Naive B cell (primary cell): ENCODE measurements at regions not wholly inside any gene's neighbourhood (a gene's known extent, or its start where the extent isn't known, plus 50 kb on each side); places are given as distances from the start of the nearest gene placed in this dataset.

Experiments
- ATAC-seq, 2 donors: fragments of 150-1000 bp; cut with Tn5 transposase; 2 replicates each; pipeline ENCODE4 v1.10.0; 2021; ENCODE audit warnings: low read depth in 2 of 2, mild to moderate bottlenecking in 2 of 2, moderate library complexity in 2 of 2
- DNase-seq: peaks from one replicate; pipeline ENCODE4 v3.0.0; 2022
- H3K27ac Mint-ChIP-seq, 6 donors: one replicate each; pipeline ENCODE4 v1.8.0; 2020 to 2022; ENCODE audit warnings: mild to moderate bottlenecking in 6 of 6, mixed read lengths in 6 of 6, moderate library complexity in 5 of 6, inconsistent platforms in 2 of 6
- H3K27me3 Mint-ChIP-seq, 3 donors: one replicate each; pipeline ENCODE4 v1.8.0; 2021 to 2022; ENCODE audit warnings: mixed read lengths in 3 of 3, mild to moderate bottlenecking in 1 of 3
- H3K36me3 Mint-ChIP-seq, 2 donors: one replicate each; pipeline ENCODE4 v1.8.0; 2020 to 2022; ENCODE audit warnings: mixed read lengths in 2 of 2, inconsistent platforms in 1 of 2, mild to moderate bottlenecking in 1 of 2
- H3K4me1 Mint-ChIP-seq, 3 donors: one replicate each; pipeline ENCODE4 v1.8.0; 2020 to 2022; ENCODE audit warnings: mixed read lengths in 3 of 3, inconsistent platforms in 1 of 3, mild to moderate bottlenecking in 1 of 3, moderate library complexity in 1 of 3
- H3K4me3 Mint-ChIP-seq, 8 donors: one replicate each; pipeline ENCODE4 v1.8.0; 2020 to 2022; ENCODE audit warnings: mild to moderate bottlenecking in 8 of 8, mixed read lengths in 8 of 8, moderate library complexity in 8 of 8, inconsistent platforms in 2 of 8
- H3K9me3 Mint-ChIP-seq, 7 donors: one replicate each; pipeline ENCODE4 v1.8.0; 2020 to 2022; ENCODE audit warnings: mixed read lengths in 7 of 7, mild to moderate bottlenecking in 5 of 7, inconsistent platforms in 2 of 7, moderate library complexity in 1 of 7

DNA sequence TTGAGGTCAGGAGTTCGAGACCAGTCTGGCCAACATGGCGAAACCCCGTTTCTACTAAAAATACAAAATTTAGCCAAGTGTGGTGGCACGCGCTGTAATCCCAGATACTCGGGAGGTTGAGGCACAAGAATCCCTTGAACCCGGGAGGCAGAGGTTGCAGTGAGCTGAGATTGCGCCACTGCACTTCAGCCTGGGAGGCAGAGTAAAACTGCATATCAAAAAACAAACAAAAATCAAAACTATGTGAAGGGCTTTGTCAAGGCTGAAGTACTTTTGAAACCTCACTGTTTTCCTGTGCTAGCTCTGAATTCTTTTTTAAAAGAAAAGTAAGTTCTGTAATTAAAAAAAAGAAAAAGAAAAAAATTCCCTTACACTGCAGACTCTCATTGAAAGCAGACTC, 65.1 kb upstream of the KLF4 start:
- DNase-seq (no peak), ATAC-seq (no peak)
- Mint-ChIP-seq H3K4me1 (no peaks in the 10 kb centered on the region), H3K27me3 (peaks cover 0 to 4% (median 3%) of the 10 kb centered on the region in 3 donors), H3K4me3 (peak overlapping the region in 1 of 8 donors; percentile 10), H3K27ac (peak overlapping the region in 1 of 6 donors; percentile 59), H3K36me3 (no peaks in the 10 kb centered on the region), H3K9me3 (peaks cover 0 to 1% (median 0%) of the 10 kb centered on the region in 7 donors)

DNA sequence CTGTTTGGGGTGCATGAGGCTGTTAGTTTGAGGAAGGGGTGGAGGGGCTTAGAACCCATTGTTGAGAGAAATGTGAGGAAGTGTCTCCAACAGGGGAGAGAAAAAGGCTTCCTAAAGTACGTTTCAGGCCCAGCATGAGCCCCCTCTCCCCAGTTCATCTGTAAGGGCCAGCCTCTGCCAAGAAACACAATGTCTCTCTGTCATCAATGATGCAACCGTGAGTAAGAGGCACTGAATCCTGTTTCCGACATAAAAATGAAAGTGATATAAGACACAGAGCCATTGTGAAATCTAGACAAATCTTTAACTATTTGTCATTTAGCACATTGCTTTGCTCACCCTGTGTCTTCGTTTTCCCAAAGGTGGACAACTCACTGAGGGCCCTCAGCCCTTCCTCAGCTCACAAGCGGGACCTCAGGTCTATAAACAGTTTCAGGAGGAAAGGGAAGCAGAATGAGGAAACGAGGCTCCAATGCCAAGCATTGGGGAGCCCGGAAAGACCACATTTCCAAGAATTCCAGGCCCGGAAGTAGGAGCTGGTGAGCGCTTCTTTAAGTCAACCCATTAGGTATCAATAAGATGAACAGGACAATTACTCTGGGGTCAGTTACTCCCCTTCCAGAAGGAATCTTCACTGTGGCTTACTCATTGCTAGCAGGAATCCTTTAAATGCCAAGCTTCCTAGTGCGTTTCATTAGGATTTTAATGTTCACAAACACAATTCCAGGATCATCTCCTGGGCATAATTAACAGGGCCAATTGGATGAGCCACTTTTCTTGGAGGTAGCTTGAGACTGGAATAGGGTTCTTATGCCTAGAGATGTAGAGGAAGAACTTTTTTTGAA, 59.0 kb upstream of the KLF4 start:
- Mint-ChIP-seq H3K9me3 (peaks cover 0 to 4% (median 0%) of the 10 kb centered on the region in 7 donors), H3K4me3 (no peak overlapping the region), H3K36me3 (no peaks in the 10 kb centered on the region), H3K27me3 (no peaks in the 10 kb centered on the region), H3K27ac (peak overlapping the region in 1 of 6 donors; percentile 4), H3K4me1 (peaks cover 6 to 15% (median 7%) of the 10 kb centered on the region in 3 donors)
- no peak for DNase-seq
- ATAC-seq: no peak

DNA sequence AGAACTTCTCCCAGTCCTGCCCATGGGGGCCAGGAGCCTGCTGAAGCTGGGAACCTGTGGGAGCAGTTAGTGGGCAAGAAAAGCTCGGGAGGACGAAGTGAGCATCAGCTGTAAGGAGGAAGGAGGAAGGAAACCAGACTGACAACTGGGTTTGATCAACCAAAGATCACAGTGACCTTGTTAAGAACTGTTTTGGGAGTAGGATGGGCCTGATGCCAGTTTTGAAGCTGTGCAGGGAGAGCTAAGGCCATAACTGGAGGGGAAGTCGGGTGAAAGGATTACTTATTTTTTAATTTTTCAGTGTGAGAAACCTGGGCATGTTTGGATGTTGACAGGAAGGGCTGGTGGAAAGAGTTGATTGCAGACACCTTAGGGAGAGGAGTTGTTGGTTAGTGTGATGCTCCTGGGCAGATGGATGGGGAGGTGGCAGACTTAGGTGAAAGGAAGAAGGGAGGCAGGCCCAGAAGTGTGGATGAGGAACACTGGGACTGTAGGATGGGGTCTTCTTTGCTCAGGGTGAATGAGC, 58.3 kb upstream of the KLF4 start:
- peak overlapping the region in 2 of 8 donors; percentile 40 to 52 for H3K4me3 Mint-ChIP-seq
- H3K36me3 Mint-ChIP-seq: no peaks in the 10 kb centered on the region
- H3K9me3 Mint-ChIP-seq: peaks cover 0 to 4% (median 0%) of the 10 kb centered on the region in 7 donors
- H3K4me1 Mint-ChIP-seq: peaks cover 6 to 15% (median 7%) of the 10 kb centered on the region in 3 donors
- H3K27ac Mint-ChIP-seq: peak overlapping the region in 2 of 6 donors; percentile 4 to 20
- ATAC-seq (no peak), DNase-seq (no peak)
- H3K27me3 Mint-ChIP-seq: no peaks in the 10 kb centered on the region

DNA sequence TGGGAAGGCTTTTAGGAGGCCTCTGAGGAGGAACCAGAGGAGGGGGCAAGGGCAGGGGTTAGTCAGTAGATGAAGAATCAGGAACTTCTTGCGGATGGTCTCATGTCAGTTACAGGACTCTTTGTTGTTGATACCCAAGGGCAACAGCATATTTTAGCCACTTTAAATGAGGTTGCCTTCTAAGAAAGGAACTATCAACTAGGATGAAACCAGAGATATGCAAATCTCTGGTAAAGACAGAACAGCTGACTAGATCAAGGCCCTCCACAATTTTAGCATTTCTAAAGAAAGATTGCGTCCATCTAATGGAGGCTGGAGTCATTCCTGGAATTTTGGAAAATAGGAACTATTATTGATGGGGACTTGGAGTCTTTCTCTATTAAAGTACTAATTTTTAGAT, 57.7 kb upstream of the KLF4 start:
- Mint-ChIP-seq H3K4me3 (peak overlapping the region in 1 of 8 donors; percentile 40), H3K9me3 (peaks cover 0 to 4% (median 0%) of the 10 kb centered on the region in 7 donors), H3K4me1 (peaks cover 6 to 15% (median 7%) of the 10 kb centered on the region in 3 donors), H3K36me3 (no peaks in the 10 kb centered on the region), H3K27me3 (no peaks in the 10 kb centered on the region), H3K27ac (peak overlapping the region in 1 of 6 donors; percentile 20)
- ATAC-seq: no peak
- DNase-seq: no peak

DNA sequence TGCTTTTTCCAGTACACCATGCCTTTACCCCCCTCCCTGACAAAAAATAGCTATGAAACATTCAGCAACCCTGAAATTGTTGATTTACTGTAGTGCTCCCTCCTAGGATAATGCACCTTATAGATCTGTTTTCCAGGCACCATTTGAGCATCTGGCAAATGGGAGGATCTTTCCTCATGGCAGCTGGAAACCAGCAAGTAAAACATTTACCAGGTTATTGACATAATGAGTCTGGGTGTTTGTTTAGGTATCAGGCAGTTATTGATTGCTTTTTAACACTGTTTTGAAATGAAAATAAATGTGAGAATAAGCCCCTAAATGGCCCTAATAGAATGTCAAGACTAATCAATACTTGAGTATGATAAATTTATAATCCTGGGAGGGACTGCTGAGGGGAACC, 57.3 kb upstream of the KLF4 start:
- H3K36me3 Mint-ChIP-seq: no peaks in the 10 kb centered on the region
- H3K27ac Mint-ChIP-seq: peak overlapping the region in 1 of 6 donors; percentile 53
- no peaks in the 10 kb centered on the region for H3K27me3 Mint-ChIP-seq
- ATAC-seq (no peak), DNase-seq (no peak)
- peaks cover 0 to 4% (median 0%) of the 10 kb centered on the region in 7 donors for H3K9me3 Mint-ChIP-seq
- H3K4me1 Mint-ChIP-seq: peaks cover 6 to 15% (median 7%) of the 10 kb centered on the region in 3 donors
- no peak overlapping the region for H3K4me3 Mint-ChIP-seq

DNA sequence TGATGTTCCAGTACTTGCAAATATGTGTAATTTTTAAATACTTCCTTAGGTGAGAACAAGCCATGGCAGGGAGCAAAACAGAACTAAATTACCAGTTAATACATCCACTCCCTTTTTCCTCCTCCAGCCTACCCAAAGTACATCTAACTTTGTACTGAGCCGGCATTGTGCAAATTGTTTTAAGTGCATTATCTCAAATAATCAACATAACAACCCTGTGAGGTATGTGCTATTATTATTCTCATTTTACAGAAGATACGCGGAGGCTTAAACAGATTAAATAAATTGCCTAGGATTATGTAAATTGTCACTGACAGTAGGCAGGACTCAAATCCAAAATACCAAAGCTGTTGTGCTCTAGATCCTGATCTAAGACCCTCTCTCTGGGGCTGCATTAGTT, 55.5 kb upstream of the KLF4 start:
- ATAC-seq (no peak), DNase-seq (no peak)
- H3K9me3 Mint-ChIP-seq: peaks cover 0 to 3% (median 0%) of the 10 kb centered on the region in 7 donors
- H3K27ac Mint-ChIP-seq: peak overlapping the region in 1 of 6 donors; percentile 82
- peaks cover 6 to 15% (median 7%) of the 10 kb centered on the region in 3 donors for H3K4me1 Mint-ChIP-seq
- H3K36me3 Mint-ChIP-seq: no peaks in the 10 kb centered on the region
- no peak overlapping the region for H3K4me3 Mint-ChIP-seq
- no peaks in the 10 kb centered on the region for H3K27me3 Mint-ChIP-seq

DNA sequence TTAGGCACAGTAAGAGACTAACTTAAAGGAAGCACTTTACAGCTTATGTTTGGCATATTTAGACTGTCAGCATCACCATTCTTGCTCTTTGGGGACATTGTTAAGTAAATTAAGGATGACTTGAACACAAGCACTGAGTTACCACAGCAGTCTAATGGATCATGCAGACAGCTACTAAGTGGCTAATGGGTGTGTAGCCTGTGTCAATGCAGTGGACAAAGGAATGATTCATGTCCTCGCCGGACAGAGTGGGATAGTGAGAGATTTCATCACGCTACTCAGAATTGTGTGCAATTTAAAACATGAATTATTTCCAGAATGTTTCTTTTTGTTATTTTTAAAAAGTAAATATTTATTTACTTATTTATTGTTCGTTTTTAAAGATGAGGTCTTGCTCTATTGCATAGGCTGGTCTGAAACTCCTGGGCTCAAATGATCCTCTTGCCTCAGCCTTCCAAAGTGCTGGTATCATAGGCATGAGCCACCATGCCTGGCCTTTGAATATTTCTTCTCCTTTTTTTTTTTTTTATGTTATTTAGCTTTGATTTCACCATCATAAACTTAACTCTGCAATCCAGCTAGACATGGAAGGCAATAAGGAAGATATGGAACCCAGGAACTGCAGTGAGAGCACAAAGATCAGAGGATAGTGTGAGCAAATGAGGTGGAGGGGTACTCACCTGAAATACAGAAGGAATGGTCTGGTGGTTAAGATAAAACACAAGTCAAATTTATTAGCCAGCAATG, 53.0 kb upstream of the KLF4 start:
- peaks cover 0 to 3% (median 0%) of the 10 kb centered on the region in 7 donors for H3K9me3 Mint-ChIP-seq
- DNase-seq: no peak

DNA sequence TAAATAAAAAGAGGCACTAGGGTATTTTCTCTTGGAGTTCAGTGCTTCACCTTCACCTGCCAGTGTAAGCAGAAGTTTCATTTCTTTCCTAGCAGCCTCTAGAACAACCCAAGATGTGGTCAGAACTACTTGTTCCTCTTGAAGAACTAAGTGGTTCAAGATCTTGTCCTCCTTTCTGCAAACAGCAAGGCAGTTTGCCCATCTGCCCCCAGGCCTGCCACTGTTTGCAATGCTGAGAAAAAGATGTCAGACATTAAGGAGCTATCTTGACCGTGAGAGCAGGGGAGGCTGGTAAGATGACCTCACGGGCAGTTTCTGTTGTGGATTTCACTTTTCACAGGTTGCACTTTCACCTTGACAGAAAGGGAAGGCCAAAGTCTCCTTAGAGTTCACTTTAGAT, 52.0 kb upstream of the KLF4 start:
- H3K4me3 Mint-ChIP-seq: no peak overlapping the region
- ATAC-seq: no peak
- no peaks in the 10 kb centered on the region for H3K27me3 Mint-ChIP-seq
- no peak for DNase-seq
- H3K36me3 Mint-ChIP-seq: no peaks in the 10 kb centered on the region
- H3K27ac Mint-ChIP-seq: no peak overlapping the region
- no peaks in the 10 kb centered on the region for H3K9me3 Mint-ChIP-seq
- H3K4me1 Mint-ChIP-seq: no peaks in the 10 kb centered on the region

More for the DNA sequence above, 53.0 kb upstream of the KLF4 start:
- H3K36me3 Mint-ChIP-seq: no peaks in the 10 kb centered on the region
- no peak overlapping the region for H3K4me3 Mint-ChIP-seq
- peak overlapping the region in 1 of 6 donors; percentile 48 for H3K27ac Mint-ChIP-seq
- no peak for ATAC-seq
- peaks cover under 1 to 7% (median 2%) of the 10 kb centered on the region in 3 donors for H3K4me1 Mint-ChIP-seq
- H3K27me3 Mint-ChIP-seq: no peaks in the 10 kb centered on the region

DNA sequence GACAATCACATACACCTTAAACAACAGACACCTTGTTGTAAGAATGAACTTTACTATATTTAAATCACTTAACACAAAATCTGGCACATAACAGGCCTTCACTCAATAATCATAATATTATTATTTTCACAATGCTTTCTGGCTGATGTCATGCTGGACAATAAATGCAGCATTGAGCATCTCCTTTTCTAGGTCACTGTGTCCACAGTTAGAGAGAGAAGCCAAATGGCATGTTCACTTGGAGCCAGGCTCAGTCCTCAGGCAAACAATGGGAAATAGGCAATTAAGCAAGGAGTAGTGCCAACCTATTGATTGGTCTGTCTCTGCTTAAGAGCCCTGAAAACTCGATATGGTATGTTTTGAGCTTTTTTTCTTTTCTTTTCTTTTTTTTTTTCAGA, 50.6 kb upstream of the KLF4 start:
- no peak overlapping the region for H3K4me3 Mint-ChIP-seq
- no peaks in the 10 kb centered on the region for H3K36me3 Mint-ChIP-seq
- no peaks in the 10 kb centered on the region for H3K27me3 Mint-ChIP-seq
- no peak for DNase-seq
- H3K9me3 Mint-ChIP-seq: no peaks in the 10 kb centered on the region
- no peaks in the 10 kb centered on the region for H3K4me1 Mint-ChIP-seq
- H3K27ac Mint-ChIP-seq: no peak overlapping the region
- no peak for ATAC-seq

DNA sequence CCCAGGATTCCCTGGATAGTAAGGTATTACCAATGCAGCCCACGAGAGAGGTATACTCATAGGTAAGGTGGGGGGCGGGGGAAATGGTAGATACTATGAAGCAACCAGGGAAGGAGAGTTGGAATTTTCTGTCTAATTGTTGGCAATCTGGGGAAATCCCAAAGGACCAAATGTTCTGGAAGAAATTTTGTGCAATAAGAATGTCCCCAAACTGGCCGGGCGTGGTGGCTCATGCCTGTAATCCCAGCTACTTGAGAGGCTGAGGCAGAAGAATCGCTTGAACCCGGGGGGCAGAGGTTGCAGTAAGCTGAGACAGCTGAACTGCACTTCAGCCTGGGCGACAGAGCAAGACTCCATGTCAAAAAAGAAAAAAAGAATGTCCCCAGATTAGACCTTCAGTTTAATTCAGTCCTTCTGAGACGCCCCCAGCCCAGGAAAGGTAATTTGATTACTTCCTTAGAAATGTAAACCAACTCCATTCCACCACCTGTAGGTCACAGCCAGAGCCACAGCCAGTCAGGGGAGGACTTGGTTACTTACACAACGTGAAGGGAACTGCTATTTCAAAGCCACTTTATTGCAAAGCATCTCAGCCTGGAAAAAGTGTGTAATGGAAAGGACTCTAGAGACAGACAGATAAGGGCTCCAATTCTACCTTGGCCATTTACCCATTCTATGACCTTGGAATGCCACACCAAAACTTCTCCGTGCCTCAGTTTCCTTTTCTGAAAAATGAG, 50.0 kb upstream of the KLF4 start:
- H3K27me3 Mint-ChIP-seq: no peaks in the 10 kb centered on the region
- no peaks in the 10 kb centered on the region for H3K9me3 Mint-ChIP-seq
- no peak for DNase-seq
- no peak for ATAC-seq
- H3K36me3 Mint-ChIP-seq: no peaks in the 10 kb centered on the region
- H3K4me1 Mint-ChIP-seq: no peaks in the 10 kb centered on the region
- H3K4me3 Mint-ChIP-seq: no peak overlapping the region
- no peak overlapping the region for H3K27ac Mint-ChIP-seq
